ENCODE measurements at regions not wholly inside any gene's neighbourhood (a gene's known extent, or its start where the extent isn't known, plus 50 kb on each side); places are given as distances from the start of the nearest gene placed in this dataset.

DNA sequence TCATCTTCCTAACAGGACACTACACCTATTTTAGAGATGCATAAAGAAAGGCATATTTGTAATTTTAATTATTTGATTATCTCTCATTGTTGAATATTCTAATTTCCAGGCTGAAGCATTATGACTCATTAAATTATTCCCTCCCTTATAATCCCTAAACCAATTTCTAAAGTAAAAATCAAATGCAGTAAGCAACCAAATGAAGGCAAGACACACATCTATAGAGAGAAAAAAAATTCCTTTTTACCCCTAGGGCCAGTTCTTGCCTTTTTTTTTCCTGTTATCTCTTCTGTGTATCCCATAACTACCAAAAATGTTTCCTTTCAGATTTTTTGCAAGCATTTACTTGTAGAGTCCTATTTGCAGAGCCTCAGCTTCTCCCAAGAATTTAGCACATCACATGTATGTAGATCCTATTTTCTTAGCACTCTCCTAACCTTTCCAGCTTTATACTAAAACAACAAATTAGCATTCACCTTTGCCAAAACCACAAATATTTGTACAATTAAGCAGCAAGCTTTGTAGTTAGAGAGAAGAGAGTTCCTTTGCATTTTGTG lies 177.9 kb downstream of the SATB1 start:
- TF ChIP-seq, protein P1, sequence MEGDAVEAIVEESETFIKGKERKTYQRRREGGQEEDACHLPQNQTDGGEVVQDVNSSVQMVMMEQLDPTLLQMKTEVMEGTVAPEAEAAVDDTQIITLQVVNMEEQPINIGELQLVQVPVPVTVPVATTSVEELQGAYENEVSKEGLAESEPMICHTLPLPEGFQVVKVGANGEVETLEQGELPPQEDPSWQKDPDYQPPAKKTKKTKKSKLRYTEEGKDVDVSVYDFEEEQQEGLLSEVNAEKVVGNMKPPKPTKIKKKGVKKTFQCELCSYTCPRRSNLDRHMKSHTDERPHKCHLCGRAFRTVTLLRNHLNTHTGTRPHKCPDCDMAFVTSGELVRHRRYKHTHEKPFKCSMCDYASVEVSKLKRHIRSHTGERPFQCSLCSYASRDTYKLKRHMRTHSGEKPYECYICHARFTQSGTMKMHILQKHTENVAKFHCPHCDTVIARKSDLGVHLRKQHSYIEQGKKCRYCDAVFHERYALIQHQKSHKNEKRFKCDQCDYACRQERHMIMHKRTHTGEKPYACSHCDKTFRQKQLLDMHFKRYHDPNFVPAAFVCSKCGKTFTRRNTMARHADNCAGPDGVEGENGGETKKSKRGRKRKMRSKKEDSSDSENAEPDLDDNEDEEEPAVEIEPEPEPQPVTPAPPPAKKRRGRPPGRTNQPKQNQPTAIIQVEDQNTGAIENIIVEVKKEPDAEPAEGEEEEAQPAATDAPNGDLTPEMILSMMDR (IDR thresholded peaks at IDR 0.05), result no peak
- TF ChIP-seq POLR2AphosphoS5 (IDR thresholded peaks at IDR 0.05) (no peak), POLR2A (IDR thresholded peaks at IDR 0.05) (no peak), EP300 (IDR thresholded peaks at IDR 0.05) (no peak)

All from stomach (tissue), 4 donors.